ENCODE measurements at regions not wholly inside any gene's neighbourhood (a gene's known extent, or its start where the extent isn't known, plus 50 kb on each side); places are given as distances from the start of the nearest gene placed in this dataset.

GRCh38 chr7:52114056-52114455 lies 797.4 kb upstream of the COBL start:
- no peak for DNase-seq

GRCh38 chr7:52107355-52107754 lies 790.7 kb upstream of the COBL start:
- no peak for DNase-seq

GRCh38 chr7:52095861-52096260 lies 779.3 kb upstream of the COBL start:
- no peak for DNase-seq

GRCh38 chr7:52091996-52092395 lies 775.4 kb upstream of the COBL start:
- no peak for DNase-seq

- no peak for DNase-seq
These were observed 774.5 kb upstream of the COBL start for GRCh38 chr7:52091101-52091500.

- no peak for DNase-seq
These were observed 771.6 kb upstream of the COBL start for GRCh38 chr7:52088008-52088901.

GRCh38 chr7:52085610-52086009 lies 769.0 kb upstream of the COBL start:
- no peak for DNase-seq

- DNase-seq: no peak
These were observed 763.9 kb upstream of the COBL start for GRCh38 chr7:52080493-52080892.

- no peak for DNase-seq
These were observed 763.1 kb upstream of the COBL start for GRCh38 chr7:52079726-52080125.

GRCh38 chr7:52077571-52077970 lies 761.0 kb upstream of the COBL start:
- no peak for DNase-seq

GRCh38 chr7:52074912-52075311 lies 758.3 kb upstream of the COBL start:
- DNase-seq: no peak

DNA sequence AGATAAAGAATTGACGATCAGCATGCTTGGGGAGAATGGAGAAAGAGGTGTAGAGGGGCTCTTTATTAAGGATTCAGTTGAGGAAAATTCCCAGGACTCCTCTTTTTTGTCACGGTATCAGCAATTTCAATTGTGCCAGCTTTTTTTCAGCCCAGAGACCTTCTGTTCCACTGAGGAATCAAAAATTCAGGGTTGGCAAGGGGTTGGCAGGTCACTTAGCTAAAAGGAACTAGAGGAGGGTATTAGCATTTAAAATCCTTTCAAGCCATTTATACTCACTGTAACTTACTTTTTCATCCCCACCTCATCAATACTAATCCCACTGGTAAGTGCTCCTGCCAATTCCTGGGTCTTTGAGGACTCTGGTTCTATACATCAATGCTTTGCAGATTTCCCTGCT lies 757.5 kb upstream of the COBL start:
- DNase-seq: no peak

- no peak for DNase-seq
These were observed 755.1 kb upstream of the COBL start for GRCh38 chr7:52071744-52072143.

GRCh38 chr7:52064493-52064892 lies 747.9 kb upstream of the COBL start:
- no peak for DNase-seq

- no peak for DNase-seq
These were observed 745.1 kb upstream of the COBL start for GRCh38 chr7:52061666-52062065.

DNA sequence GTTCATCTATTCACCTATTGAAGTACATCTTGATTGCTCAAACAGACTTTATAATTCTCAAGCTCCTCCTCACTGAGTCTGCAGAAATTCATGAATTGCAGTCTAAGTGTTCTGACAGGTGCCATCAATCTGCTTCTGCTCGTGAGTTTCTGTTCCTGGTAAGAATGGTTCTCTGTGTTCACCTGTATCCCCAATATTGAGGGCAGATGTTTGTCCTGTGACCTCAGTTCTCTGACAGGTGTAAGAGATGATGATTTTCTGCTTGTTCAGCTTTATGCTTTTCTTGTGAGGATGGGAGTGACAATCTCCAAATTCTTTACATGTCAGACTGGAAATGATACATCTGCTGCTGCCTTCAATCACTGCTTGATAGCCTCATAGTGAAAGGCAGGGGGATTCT lies 736.9 kb upstream of the COBL start:
- DNase-seq: no peak

GRCh38 chr7:52030722-52031121 lies 714.1 kb upstream of the COBL start:
- no peak for DNase-seq

DNA sequence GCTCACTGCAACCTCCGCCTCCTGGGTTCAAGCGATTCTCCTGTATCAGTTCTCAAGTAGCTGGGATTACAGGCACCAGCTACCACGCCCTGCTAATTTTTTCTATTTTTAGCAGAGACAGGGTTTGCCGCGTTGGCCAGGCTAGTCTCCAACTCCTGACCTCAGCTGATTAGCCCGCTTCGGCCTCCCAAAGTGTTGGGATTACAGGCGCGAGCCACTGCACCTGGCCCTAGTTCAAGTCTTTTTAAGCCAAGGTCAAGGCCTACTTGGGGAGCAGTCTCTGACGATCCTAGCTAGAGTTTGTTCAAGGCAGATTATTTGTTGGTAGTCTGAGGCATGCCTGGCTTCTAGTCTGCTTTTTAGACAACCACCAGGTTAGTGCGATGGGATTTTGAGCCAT lies 709.5 kb upstream of the COBL start:
- no peak for DNase-seq

DNA sequence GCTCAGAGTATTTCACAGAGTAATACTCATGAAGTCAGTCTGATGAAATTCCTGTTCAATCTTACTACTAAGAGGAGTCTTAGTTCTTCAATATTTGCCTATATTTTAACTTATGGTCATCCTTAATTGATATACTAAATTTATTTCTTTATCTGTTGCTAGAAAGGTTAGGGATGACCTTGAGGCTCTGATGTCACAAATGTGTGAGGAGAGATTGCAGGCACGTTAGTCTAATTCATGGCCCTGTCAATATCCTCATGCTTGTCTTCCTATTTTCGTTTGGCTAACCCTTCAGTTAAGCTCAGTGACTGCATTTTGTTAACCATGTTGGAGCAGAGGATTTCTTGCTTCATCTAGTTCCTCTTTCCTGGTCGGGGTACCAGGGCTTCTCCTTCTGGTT lies 704.7 kb upstream of the COBL start:
- DNase-seq: no peak

DNA sequence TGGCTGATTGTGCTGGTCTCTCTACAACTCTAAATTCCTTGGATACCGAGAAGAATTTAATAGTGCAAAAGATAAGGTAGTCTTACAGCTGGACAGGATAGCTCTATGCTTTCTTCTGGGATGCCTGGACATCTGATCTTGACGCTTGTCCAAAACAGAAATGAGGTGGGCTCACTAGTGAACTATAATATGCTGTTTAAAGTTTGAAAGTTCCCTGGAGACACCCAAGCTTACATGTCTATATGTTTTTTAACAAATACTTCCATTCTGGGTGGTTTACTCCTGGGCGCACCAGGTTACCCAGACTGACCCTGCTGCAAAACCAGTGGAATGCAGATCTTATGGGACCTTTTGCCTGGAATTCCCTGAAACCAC lies 702.1 kb upstream of the COBL start:
- no peak for DNase-seq

GRCh38 chr7:52017802-52018679 lies 701.4 kb upstream of the COBL start:
- DNase-seq: no peak

DNA sequence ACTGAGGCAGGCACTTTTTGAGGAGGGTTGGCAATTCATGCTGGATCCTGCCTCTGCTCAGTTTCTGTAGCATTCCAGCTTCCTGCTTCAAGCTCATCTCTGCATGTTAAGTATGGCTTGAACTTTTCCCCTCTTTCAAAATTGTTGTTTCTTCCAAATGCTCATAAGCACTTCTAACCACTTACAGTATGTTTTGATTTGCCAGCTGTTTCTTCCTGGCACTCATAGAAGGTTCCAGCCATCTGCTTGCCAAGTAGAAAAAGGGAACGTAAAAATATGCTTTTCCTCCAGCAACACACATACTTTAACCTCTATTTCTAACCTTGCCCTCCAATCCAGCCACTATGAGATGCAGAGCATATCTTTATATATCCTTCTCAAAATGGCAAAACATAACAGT lies 692.6 kb upstream of the COBL start:
- no peak for DNase-seq

- DNase-seq: no peak
These were observed 690.1 kb upstream of the COBL start for GRCh38 chr7:52006674-52007073.

DNA sequence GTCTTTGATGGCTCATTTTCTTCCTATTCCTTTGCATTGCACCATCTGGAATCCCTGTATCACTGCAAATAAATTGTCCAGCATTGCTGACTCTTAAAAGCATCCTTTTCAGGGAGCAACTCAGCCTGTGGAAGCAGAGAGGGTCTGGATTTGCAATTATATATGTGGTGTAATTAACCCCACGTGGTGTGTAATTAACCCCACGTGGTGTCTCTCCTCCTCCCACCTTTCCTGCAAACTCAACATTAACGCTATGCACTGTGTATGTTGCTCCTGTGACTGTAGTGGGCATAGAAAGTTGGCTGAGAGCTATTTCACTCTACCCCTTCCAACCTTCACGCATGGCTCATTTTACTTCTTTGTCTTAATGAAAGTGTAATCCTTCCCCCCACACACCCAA lies 689.0 kb upstream of the COBL start:
- DNase-seq: no peak
